Natural killer cell (primary cell): ENCODE measurements at regions not wholly inside any gene's neighbourhood (a gene's known extent, or its start where the extent isn't known, plus 50 kb on each side); places are given as distances from the start of the nearest gene placed in this dataset.

Experiments used
- ATAC-seq, 3 donors: fragments of 150-1000 bp in 2 of 3; fragments of 200-7000 bp in 1 of 3; cut with Tn5 transposase; 1 replicate in 1 of 3; 2 replicates in 2 of 3; pipeline ENCODE4 v1.10.0; 2021; ENCODE audit warnings: mild to moderate bottlenecking in 2 of 3, moderate library complexity in 2 of 3
- DNase-seq, 2 donors: peaks; one replicate each; pipeline versions ENCODE4 v3.0.0 to v3.0.0-alpha.2; 2013 to 2021; ENCODE audit warnings: mixed read lengths in 1 of 2
- H3K27ac ChIP-seq: one replicate; pipeline ENCODE4 v1.5.1; 2013; ENCODE audit warnings: mild to moderate bottlenecking, low read length
- H3K27me3 ChIP-seq: one replicate; pipeline ENCODE4 v1.6.1; 2013; ENCODE audit warnings: low read length; ENCODE audit not compliant: control insufficient read depth, insufficient read depth
- H3K36me3 ChIP-seq: one replicate; pipeline ENCODE4 v1.6.1; 2013; ENCODE audit warnings: low read length; ENCODE audit not compliant: control insufficient read depth, insufficient read depth
- H3K4me1 ChIP-seq: one replicate; pipeline ENCODE4 v1.6.1; 2013; ENCODE audit warnings: low read length; ENCODE audit not compliant: control insufficient read depth, insufficient read depth
- H3K4me3 ChIP-seq: one replicate; pipeline ENCODE4 v1.5.1; 2013; ENCODE audit warnings: low read length
- H3K9me3 ChIP-seq: one replicate; pipeline ENCODE4 v1.6.1; 2013; ENCODE audit warnings: low read length; ENCODE audit not compliant: control insufficient read depth, insufficient read depth
- H3K27ac Mint-ChIP-seq, 2 donors: one replicate each; pipeline ENCODE4 v1.8.0; 2022; ENCODE audit warnings: mild to moderate bottlenecking in 2 of 2, mixed read lengths in 2 of 2, moderate library complexity in 1 of 2
- H3K27me3 Mint-ChIP-seq, 2 donors: one replicate each; pipeline ENCODE4 v1.8.0; 2022; ENCODE audit warnings: low read depth in 2 of 2, mixed read lengths in 2 of 2
- H3K36me3 Mint-ChIP-seq: one replicate; pipeline ENCODE4 v1.8.0; 2022; ENCODE audit warnings: mixed read lengths
- H3K4me1 Mint-ChIP-seq, 2 donors: one replicate each; pipeline ENCODE4 v1.8.0; 2022; ENCODE audit warnings: mixed read lengths in 2 of 2
- H3K4me3 Mint-ChIP-seq: one replicate; pipeline ENCODE4 v1.8.0; 2022; ENCODE audit warnings: mild to moderate bottlenecking, moderate library complexity, mixed read lengths
- H3K9me3 Mint-ChIP-seq, 2 donors: one replicate each; pipeline ENCODE4 v1.8.0; 2022; ENCODE audit warnings: mixed read lengths in 2 of 2
- CTCF ChIP-seq: fragments of 200-600 bp; IDR thresholded peaks from one replicate; pipeline ENCODE4 v1.8.0; 2022; ENCODE audit warnings: antibody characterized with exemption
- WGBS: methylation state at CpG from one replicate; pipeline ENCODE4 v1.1.7; 2013; ENCODE audit warnings: missing lambda C conversion rate; ENCODE audit not compliant: insufficient coverage; 5-methylcytosine and 5-hydroxymethylcytosine counted together
- intact Hi-C: fragments of 100-400 bp; cut with micrococcal nuclease; formaldehyde crosslinking; loops from one replicate; pipeline ENCODE4 v1.14.2; 2022

- Histone ChIP-seq H3K4me3 (no peak overlapping the region), H3K36me3 (no peaks in the 10 kb centered on the region), H3K27me3 (no peaks in the 10 kb centered on the region), H3K4me1 (no peaks in the 10 kb centered on the region), H3K9me3 (peaks cover 15% of the 10 kb centered on the region), H3K27ac (no peak overlapping the region)
- WGBS, result 74% methylated on average over 6 of the region's 6 CpGs
- no peak for TF ChIP-seq CTCF
- DNase-seq (no peak), ATAC-seq (peak in 1 of 3 donors; percentile 41)
- Mint-ChIP-seq H3K27ac (no peak overlapping the region), H3K9me3 (peaks cover 13 to 16% of the 10 kb centered on the region in 2 donors), H3K4me1 (no peaks in the 10 kb centered on the region), H3K4me3 (no peak overlapping the region), H3K36me3 (peaks cover 7% of the 10 kb centered on the region), H3K27me3 (no peaks in the 10 kb centered on the region)
- intact Hi-C loops, result no loop called here
Measured at GRCh38 chr19:28051047-28051446, 1161.9 kb downstream of the UQCRFS1 start.

GRCh38 chr19:28049875-28050274 is 1163.1 kb downstream of the UQCRFS1 start:
- Histone ChIP-seq H3K4me1 (no peaks in the 10 kb centered on the region), H3K27me3 (no peaks in the 10 kb centered on the region), H3K27ac (no peak overlapping the region), H3K9me3 (peaks cover 17% of the 10 kb centered on the region), H3K36me3 (no peaks in the 10 kb centered on the region), H3K4me3 (no peak overlapping the region)
- Mint-ChIP-seq H3K4me3 (no peak overlapping the region), H3K27me3 (no peaks in the 10 kb centered on the region), H3K27ac (no peak overlapping the region), H3K9me3 (peaks cover 12 to 13% of the 10 kb centered on the region in 2 donors), H3K4me1 (no peaks in the 10 kb centered on the region), H3K36me3 (peaks cover 7% of the 10 kb centered on the region)
- intact Hi-C loops, result no loop called here
- WGBS, result 98% methylated on average over 2 of the region's 2 CpGs
- no peak for TF ChIP-seq CTCF
- DNase-seq, result no peak
- no peak for ATAC-seq

- no peaks in the 10 kb centered on the region for H3K4me1 Mint-ChIP-seq
- Histone ChIP-seq H3K9me3 (peaks cover 20% of the 10 kb centered on the region), H3K36me3 (no peaks in the 10 kb centered on the region), H3K4me1 (no peaks in the 10 kb centered on the region), H3K27ac (no peak overlapping the region), H3K27me3 (no peaks in the 10 kb centered on the region), H3K4me3 (no peak overlapping the region)
- peaks cover 3 to 5% of the 10 kb centered on the region in 2 donors for H3K9me3 Mint-ChIP-seq
- DNase-seq (no peak), ATAC-seq (no peak)
- H3K36me3 Mint-ChIP-seq, result peaks cover 4% of the 10 kb centered on the region
- H3K4me3 Mint-ChIP-seq, result no peak overlapping the region
- H3K27ac Mint-ChIP-seq, result no peak overlapping the region
- no peak for TF ChIP-seq CTCF
- intact Hi-C loops, result no loop called here
- 94% methylated on average over 1 of the region's 1 CpG for WGBS
- H3K27me3 Mint-ChIP-seq, result no peaks in the 10 kb centered on the region
Measured at GRCh38 chr19:28046932-28047331, 1166.0 kb downstream of the UQCRFS1 start.

GRCh38 chr19:28045621-28046020 is 1167.3 kb downstream of the UQCRFS1 start:
- no peak for TF ChIP-seq CTCF
- Histone ChIP-seq H3K9me3 (peaks cover 20% of the 10 kb centered on the region), H3K27me3 (no peaks in the 10 kb centered on the region), H3K36me3 (no peaks in the 10 kb centered on the region), H3K4me3 (no peak overlapping the region), H3K4me1 (no peaks in the 10 kb centered on the region), H3K27ac (no peak overlapping the region)
- 87% methylated on average over 2 of the region's 2 CpGs for WGBS
- no peaks in the 10 kb centered on the region for H3K36me3 Mint-ChIP-seq
- peaks cover 2 to 3% of the 10 kb centered on the region in 2 donors for H3K9me3 Mint-ChIP-seq
- no peak overlapping the region for H3K27ac Mint-ChIP-seq
- H3K27me3 Mint-ChIP-seq, result no peaks in the 10 kb centered on the region
- ATAC-seq (no peak), DNase-seq (no peak)
- H3K4me1 Mint-ChIP-seq, result no peaks in the 10 kb centered on the region
- intact Hi-C loops, result no loop called here
- no peak overlapping the region for H3K4me3 Mint-ChIP-seq
